Kidney (tissue), 13 donors: ENCODE measurements at regions not wholly inside any gene's neighbourhood (a gene's known extent, or its start where the extent isn't known, plus 50 kb on each side); places are given as distances from the start of the nearest gene placed in this dataset.
A peak's percentile ranks its signal among the peaks of the same experiment; 100 is the strongest.

Source experiments
- DNase-seq, 5 donors: peaks; one replicate each; pipeline ENCODE4 v3.0.0-alpha.2; 2013 to 2020
- FAIRE-seq: peaks from 2 replicates; lab custom pipeline; 2012; peaks lifted over from hg19 to GRCh38; lab: Jason Lieb, UNC
- H3K27ac ChIP-seq, 2 donors: one replicate each; pipeline ENCODE4 v1.7.0; 2013; ENCODE audit warnings: low read depth in 2 of 2, low read length in 2 of 2, inconsistent platforms in 1 of 2
- H3K27me3 ChIP-seq: one replicate; pipeline ENCODE4 v1.7.1; 2013; ENCODE audit warnings: low read length, inconsistent platforms; ENCODE audit not compliant: control insufficient read depth, insufficient read depth
- H3K36me3 ChIP-seq, 3 donors: one replicate each; pipeline versions ENCODE4 v1.7.0 to v1.7.1; 2013; ENCODE audit warnings: low read length in 3 of 3, control low read depth in 1 of 3, inconsistent platforms in 1 of 3; ENCODE audit not compliant: insufficient read depth in 3 of 3, control insufficient read depth in 2 of 3
- H3K4me1 ChIP-seq, 3 donors: one replicate each; pipeline versions ENCODE4 v1.7.0 to v1.7.1; 2013; ENCODE audit warnings: low read length in 3 of 3, inconsistent platforms in 1 of 3, low read depth in 1 of 3; ENCODE audit not compliant: control insufficient read depth in 2 of 3, insufficient read depth in 2 of 3
- H3K4me3 ChIP-seq, 3 donors: one replicate each; pipeline versions ENCODE4 v1.7.0 to v1.8.1; 2013; ENCODE audit warnings: low read length in 3 of 3, control low read depth in 1 of 3, inconsistent platforms in 1 of 3
- H3K9ac ChIP-seq, 3 donors: one replicate each; pipeline versions ENCODE4 v1.7.0 to v1.7.1; 2013; ENCODE audit warnings: low read length in 3 of 3, control low read depth in 1 of 3, inconsistent platforms in 1 of 3
- H3K9me3 ChIP-seq, 3 donors: one replicate each; pipeline versions ENCODE4 v1.7.0 to v1.7.1; 2013; ENCODE audit warnings: low read length in 3 of 3, control low read depth in 1 of 3, inconsistent platforms in 1 of 3; ENCODE audit not compliant: control insufficient read depth in 2 of 3, insufficient read depth in 1 of 3
- CTCF ChIP-seq: IDR thresholded peaks from 3 replicates; pipeline ENCODE4 v1.5.1; 2012; ENCODE audit warnings: mild to moderate bottlenecking, moderate library complexity, borderline replicate concordance; ENCODE audit not compliant: insufficient read depth; ENCODE audit errors: extremely low read depth
- intact Hi-C: fragments of 100-400 bp; cut with DNase I; formaldehyde crosslinking; loops from one replicate; pipeline ENCODE4 v1.11.1; 2022
- donor health status: control.
- donor health status: control.
- donor health status: control.
- donor health status: control.
- donor health status: control.
- donor health status: DM: yes; HTN: yes; CAD: no.
- donor health status: Normal renal cell carcinoma (clear cell type).

- no peak for FAIRE-seq
- no peaks in the 10 kb centered on the region for H3K36me3 ChIP-seq
- no peaks in the 10 kb centered on the region for H3K27me3 ChIP-seq
- no peak for TF ChIP-seq CTCF
- DNase-seq, result peak in 1 of 5 donors; percentile 80
- peaks cover 0 to 6% (median under 1%) of the 10 kb centered on the region in 3 donors for H3K4me1 ChIP-seq
- H3K27ac ChIP-seq, result no peak overlapping the region
- no peak overlapping the region for H3K4me3 ChIP-seq
- no peak overlapping the region for H3K9ac ChIP-seq
- no peaks in the 10 kb centered on the region for H3K9me3 ChIP-seq
- intact Hi-C loops, result no loop called here
Measured at GRCh38 chr1:228830954-228831481, 95.7 kb downstream of the RHOU start.

- no peak for TF ChIP-seq CTCF
- H3K9ac ChIP-seq, result no peak overlapping the region
- H3K4me3 ChIP-seq, result no peak overlapping the region
- peak in 1 of 5 donors; percentile 44 for DNase-seq
- no peaks in the 10 kb centered on the region for H3K9me3 ChIP-seq
- H3K36me3 ChIP-seq, result no peaks in the 10 kb centered on the region
- H3K4me1 ChIP-seq, result peaks cover 6 to 27% (median 22%) of the 10 kb centered on the region in 3 donors
- no peak for FAIRE-seq
- no peak overlapping the region for H3K27ac ChIP-seq
- H3K27me3 ChIP-seq, result no peaks in the 10 kb centered on the region
- intact Hi-C loops, result no loop called here
Measured at GRCh38 chr1:228833911-228834688, 98.8 kb downstream of the RHOU start.

- Histone ChIP-seq H3K36me3 (no peaks in the 10 kb centered on the region), H3K4me1 (peaks cover 6 to 32% (median 28%) of the 10 kb centered on the region in 3 donors), H3K4me3 (no peak overlapping the region), H3K27ac (no peak overlapping the region), H3K9me3 (no peaks in the 10 kb centered on the region), H3K27me3 (no peaks in the 10 kb centered on the region), H3K9ac (no peak overlapping the region)
- no peak for TF ChIP-seq CTCF
- intact Hi-C loops, result no loop called here
- FAIRE-seq (no peak), DNase-seq (no peak)
Measured at GRCh38 chr1:228835456-228835855, 100.2 kb downstream of the RHOU start.
